Adrenal gland (tissue), 5 donors: ENCODE measurements at regions not wholly inside any gene's neighbourhood (a gene's known extent, or its start where the extent isn't known, plus 50 kb on each side); places are given as distances from the start of the nearest gene placed in this dataset.

Experiments
- POLR2A ChIP-seq, 2 donors: fragments of 450-650 bp; IDR thresholded peaks; one replicate each; pipeline ENCODE4 v1.6.1; 2017; ENCODE audit warnings: antibody characterized with exemption in 2 of 2, mild to moderate bottlenecking in 2 of 2, moderate library complexity in 1 of 2
- TF ChIP-seq, protein P1 (sequence below), 6 experiments: fragments of 450-650 bp in 4 of 6; fragments of 200-600 bp in 2 of 6; sonication (generic) in 1 of 6; IDR thresholded peaks; 1 replicate in 5 of 6; 2 replicates in 1 of 6; pipeline versions ENCODE4 v1.5.1 to v1.8.0; 2016 to 2021; ENCODE audit warnings: antibody characterized with exemption in 6 of 6, mild to moderate bottlenecking in 2 of 6, moderate library complexity in 1 of 6
- donor health status: DM: no; HTN: no; CAD: no.

DNA sequence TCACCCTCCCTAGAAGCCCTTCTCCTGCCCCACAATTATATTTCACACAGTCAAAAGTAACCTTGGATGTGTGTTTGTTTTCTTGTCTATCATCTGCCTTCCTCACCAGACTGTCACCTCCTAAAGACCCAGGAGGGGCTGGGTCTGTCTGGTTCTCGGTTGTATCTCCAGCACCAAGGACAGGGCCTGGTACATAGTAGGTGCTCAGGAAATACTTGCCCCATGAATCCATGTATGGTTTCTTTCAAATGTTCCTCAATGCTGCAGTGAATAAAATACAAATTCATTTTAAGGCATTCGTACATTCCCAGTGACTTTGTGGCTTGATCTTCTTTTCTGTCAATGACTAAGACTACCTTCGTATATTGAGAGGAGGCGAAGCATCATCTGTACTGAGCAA, 122.9 kb upstream of the ZNF716 start:
- TF ChIP-seq, protein P1, sequence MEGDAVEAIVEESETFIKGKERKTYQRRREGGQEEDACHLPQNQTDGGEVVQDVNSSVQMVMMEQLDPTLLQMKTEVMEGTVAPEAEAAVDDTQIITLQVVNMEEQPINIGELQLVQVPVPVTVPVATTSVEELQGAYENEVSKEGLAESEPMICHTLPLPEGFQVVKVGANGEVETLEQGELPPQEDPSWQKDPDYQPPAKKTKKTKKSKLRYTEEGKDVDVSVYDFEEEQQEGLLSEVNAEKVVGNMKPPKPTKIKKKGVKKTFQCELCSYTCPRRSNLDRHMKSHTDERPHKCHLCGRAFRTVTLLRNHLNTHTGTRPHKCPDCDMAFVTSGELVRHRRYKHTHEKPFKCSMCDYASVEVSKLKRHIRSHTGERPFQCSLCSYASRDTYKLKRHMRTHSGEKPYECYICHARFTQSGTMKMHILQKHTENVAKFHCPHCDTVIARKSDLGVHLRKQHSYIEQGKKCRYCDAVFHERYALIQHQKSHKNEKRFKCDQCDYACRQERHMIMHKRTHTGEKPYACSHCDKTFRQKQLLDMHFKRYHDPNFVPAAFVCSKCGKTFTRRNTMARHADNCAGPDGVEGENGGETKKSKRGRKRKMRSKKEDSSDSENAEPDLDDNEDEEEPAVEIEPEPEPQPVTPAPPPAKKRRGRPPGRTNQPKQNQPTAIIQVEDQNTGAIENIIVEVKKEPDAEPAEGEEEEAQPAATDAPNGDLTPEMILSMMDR (IDR thresholded peaks at IDR 0.05), result no peak
- no peak for TF ChIP-seq POLR2A (IDR thresholded peaks at IDR 0.05)
